Peyer's patch (tissue), 4 donors: ENCODE measurements at regions not wholly inside any gene's neighbourhood (a gene's known extent, or its start where the extent isn't known, plus 50 kb on each side); places are given as distances from the start of the nearest gene placed in this dataset.
"Not testable (repeated sequence)": the region's sequence is repeated elsewhere in the genome, so short reads cannot be mapped to it uniquely, and the experiment has no call there.

ENCODE experiments used
- DNase-seq, 3 donors: peaks; one replicate each; pipeline ENCODE4 v3.0.0-alpha.2; 2017 to 2019
- H3K27ac ChIP-seq, 4 donors: fragments of 200-600 bp; sonication (generic); one replicate each; pipeline ENCODE4 v1.5.1; 2016 to 2019
- H3K27me3 ChIP-seq, 2 donors: fragments of 200-600 bp; sonication (generic); one replicate each; pipeline ENCODE4 v1.5.1; 2019
- H3K36me3 ChIP-seq, 3 donors: fragments of 200-600 bp; sonication (generic); one replicate each; pipeline ENCODE4 v1.5.1; 2016 to 2019
- H3K4me1 ChIP-seq, 4 donors: fragments of 200-600 bp; sonication (generic); one replicate each; pipeline ENCODE4 v1.5.1; 2016 to 2019
- H3K4me3 ChIP-seq, 4 donors: fragments of 200-600 bp; sonication (generic); 1 replicate in 3 of 4; 2 replicates in 1 of 4; pipeline ENCODE4 v1.5.1; 2016 to 2019; ENCODE audit warnings: mild to moderate bottlenecking in 1 of 4
- H3K9me3 ChIP-seq, 4 donors: fragments of 200-600 bp; sonication (generic); one replicate each; pipeline ENCODE4 v1.5.1; 2016 to 2019; ENCODE audit warnings: mild to moderate bottlenecking in 1 of 4
- CTCF ChIP-seq, 6 experiments: fragments of 450-650 bp in 4 of 6; fragments of 200-600 bp in 2 of 6; sonication (generic) in 1 of 6; IDR thresholded peaks; one replicate each; pipeline ENCODE4 v1.5.1; 2017 to 2019; ENCODE audit warnings: antibody characterized with exemption in 6 of 6, mild to moderate bottlenecking in 3 of 6, moderate library complexity in 1 of 6
- POLR2A ChIP-seq, 2 donors: fragments of 450-650 bp; IDR thresholded peaks; one replicate each; pipeline ENCODE4 v1.5.1; 2017; ENCODE audit warnings: antibody characterized with exemption in 2 of 2, mild to moderate bottlenecking in 2 of 2, moderate library complexity in 2 of 2

DNA sequence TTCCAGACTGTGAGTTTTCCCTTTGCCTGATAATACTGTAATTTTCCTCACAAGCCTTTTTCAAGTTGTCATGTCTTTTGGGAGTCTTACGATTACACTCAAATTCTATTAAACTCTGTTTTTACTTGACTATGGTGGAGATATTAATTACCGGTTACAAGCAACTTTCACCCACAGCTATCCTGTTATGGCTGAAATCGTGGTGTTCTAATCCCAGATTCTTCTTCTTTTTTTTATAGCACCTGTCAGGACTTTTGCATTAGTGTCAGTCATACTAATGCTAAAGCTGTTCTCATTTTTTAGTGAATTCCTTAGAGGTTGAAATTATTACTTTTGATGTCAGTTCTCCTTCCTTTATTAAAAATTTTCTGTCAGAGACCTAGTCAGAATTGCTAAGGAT is 187.8 kb upstream of the CSNK1A1L start:
- no peak for DNase-seq

GRCh38 chr13:37290716-37291505 is 185.4 kb upstream of the CSNK1A1L start:
- no peak for TF ChIP-seq CTCF (IDR thresholded peaks at IDR 0.05)
- TF ChIP-seq POLR2A (IDR thresholded peaks at IDR 0.05) = no peak
- Histone ChIP-seq H3K27me3 (no peaks in the 10 kb centered on the region), H3K4me1 (no peaks in the 10 kb centered on the region)

More for the DNA sequence above, 187.8 kb upstream of the CSNK1A1L start:
- H3K36me3 ChIP-seq = no peaks in the 10 kb centered on the region
- TF ChIP-seq CTCF (IDR thresholded peaks at IDR 0.05) = no peak
- TF ChIP-seq POLR2A (IDR thresholded peaks at IDR 0.05) = no peak
- H3K4me3 ChIP-seq = no peak overlapping the region
- H3K9me3 ChIP-seq = peaks cover 0 to 4% (median 0%) of the 10 kb centered on the region in 4 donors
- no peak overlapping the region for H3K27ac ChIP-seq
- no peaks in the 10 kb centered on the region for H3K27me3 ChIP-seq
- no peaks in the 10 kb centered on the region for H3K4me1 ChIP-seq

GRCh38 chr13:37289212-37289935 is 183.9 kb upstream of the CSNK1A1L start:
- no peaks in the 10 kb centered on the region for H3K9me3 ChIP-seq
- H3K36me3 ChIP-seq = no peaks in the 10 kb centered on the region
- no peak for DNase-seq
- no peaks in the 10 kb centered on the region for H3K27me3 ChIP-seq
- H3K4me3 ChIP-seq = no peak overlapping the region
- TF ChIP-seq CTCF (IDR thresholded peaks at IDR 0.05) = no peak
- TF ChIP-seq POLR2A (IDR thresholded peaks at IDR 0.05) = no peak
- H3K4me1 ChIP-seq = no peaks in the 10 kb centered on the region
- H3K27ac ChIP-seq = no peak overlapping the region

More at GRCh38 chr13:37290716-37291505, 185.4 kb upstream of the CSNK1A1L start:
- no peak overlapping the region for H3K27ac ChIP-seq
- H3K4me3 ChIP-seq = no peak overlapping the region
- H3K9me3 ChIP-seq = no peaks in the 10 kb centered on the region
- no peaks in the 10 kb centered on the region for H3K36me3 ChIP-seq
- DNase-seq = no peak

DNA sequence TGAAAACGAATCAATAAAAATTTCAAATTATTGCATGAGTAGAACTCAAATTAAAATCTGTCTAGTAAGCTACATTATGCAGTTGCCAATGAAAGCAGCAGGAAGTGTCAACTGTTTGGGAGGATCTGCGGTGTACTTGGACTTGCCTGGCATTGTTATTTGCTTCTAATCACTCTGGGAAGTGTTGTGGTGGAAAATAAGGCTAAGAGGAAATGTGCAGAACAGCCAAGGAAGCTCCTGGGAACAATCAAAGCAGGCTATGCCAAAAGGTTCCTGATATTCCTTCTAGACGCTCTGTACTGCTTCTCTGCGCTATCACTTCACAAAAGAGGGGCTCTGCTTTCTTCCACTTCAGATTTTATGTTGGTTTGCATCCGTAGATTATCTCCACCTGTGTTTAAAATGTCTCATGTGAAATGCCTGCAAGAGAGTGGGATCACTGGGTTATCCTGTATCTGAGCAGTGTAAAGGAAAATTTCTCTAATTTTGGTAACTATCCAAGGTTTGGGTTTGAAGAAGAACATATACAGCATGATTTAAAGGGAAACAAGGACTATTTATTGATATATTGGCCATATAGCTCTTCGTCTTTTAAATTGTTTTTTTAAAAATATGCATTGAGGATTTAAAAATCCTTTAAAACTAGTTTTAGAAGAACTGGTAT is 182.7 kb upstream of the CSNK1A1L start:
- H3K27me3 ChIP-seq = no peaks in the 10 kb centered on the region
- TF ChIP-seq CTCF (IDR thresholded peaks at IDR 0.05) (no peak), POLR2A (IDR thresholded peaks at IDR 0.05) (no peak)
- no peak for DNase-seq
- no peak overlapping the region for H3K4me3 ChIP-seq
- no peaks in the 10 kb centered on the region for H3K36me3 ChIP-seq
- H3K4me1 ChIP-seq = no peaks in the 10 kb centered on the region
- no peak overlapping the region for H3K27ac ChIP-seq
- H3K9me3 ChIP-seq = no peaks in the 10 kb centered on the region

DNA sequence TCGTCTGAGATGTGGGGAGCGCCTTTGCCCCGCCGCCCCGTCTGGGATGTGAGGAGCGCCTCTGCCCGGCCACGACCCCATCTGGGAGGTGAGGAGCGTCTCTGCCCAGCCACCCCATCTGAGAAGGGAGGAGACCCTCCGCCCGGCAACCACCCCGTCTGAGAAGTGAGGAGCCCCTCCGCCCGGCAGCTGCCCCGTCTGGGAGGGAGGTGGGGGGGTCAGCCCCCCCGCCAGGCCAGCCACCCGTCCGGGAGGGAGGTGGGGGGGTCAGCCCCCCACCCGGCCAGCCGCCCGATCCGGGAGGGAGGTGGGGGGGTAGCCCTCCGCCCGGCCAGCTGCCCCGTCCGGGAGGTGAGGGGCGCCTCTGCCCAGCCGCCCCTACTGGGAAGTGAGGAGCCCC is 174.8 kb upstream of the CSNK1A1L start:
- H3K27ac ChIP-seq, DNase-seq, H3K27me3 ChIP-seq, H3K4me1 ChIP-seq, H3K36me3 ChIP-seq, H3K4me3 ChIP-seq, H3K9me3 ChIP-seq: not testable (repeated sequence)
